Endodermal cell (in vitro differentiated cells): ENCODE measurements at regions not wholly inside any gene's neighbourhood (a gene's known extent, or its start where the extent isn't known, plus 50 kb on each side); places are given as distances from the start of the nearest gene placed in this dataset.
"Not testable (repeated sequence)": the region's sequence is repeated elsewhere in the genome, so short reads cannot be mapped to it uniquely, and the experiment has no call there.

Experiments used
- DNase-seq: peaks from one replicate; pipeline ENCODE4 v3.0.0-alpha.2; 2017
- H3K27ac ChIP-seq: 2 replicates; pipeline ENCODE4 v1.5.1; 2013; ENCODE audit warnings: mild to moderate bottlenecking, low read depth, low read length, moderate library complexity
- H3K27me3 ChIP-seq: 2 replicates; pipeline ENCODE4 v1.6.1; 2013; ENCODE audit warnings: mild to moderate bottlenecking, low read length, moderate library complexity; ENCODE audit not compliant: insufficient read depth, control insufficient read depth, poor library complexity, severe bottlenecking
- H3K36me3 ChIP-seq: 2 replicates; pipeline ENCODE4 v1.7.0; 2013; ENCODE audit warnings: mild to moderate bottlenecking, low read length, moderate library complexity; ENCODE audit not compliant: control insufficient read depth, insufficient read depth
- H3K4me1 ChIP-seq: one replicate; pipeline ENCODE4 v1.7.0; 2013; ENCODE audit warnings: low read length; ENCODE audit not compliant: control insufficient read depth, insufficient read depth
- H3K4me3 ChIP-seq: 2 replicates; pipeline ENCODE4 v1.5.1; 2013; ENCODE audit warnings: mild to moderate bottlenecking, low read length, moderate library complexity
- H3K9ac ChIP-seq: 2 replicates; pipeline ENCODE4 v1.6.1; 2013; ENCODE audit warnings: mild to moderate bottlenecking, low read length, moderate library complexity; ENCODE audit not compliant: poor library complexity, severe bottlenecking; ENCODE audit errors: extremely low read depth
- H3K9me3 ChIP-seq: 2 replicates; pipeline ENCODE4 v1.6.1; 2013; ENCODE audit warnings: mild to moderate bottlenecking, low read length, moderate library complexity; ENCODE audit not compliant: control insufficient read depth
- H3K27ac Mint-ChIP-seq: 2 replicates; pipeline ENCODE4 v1.8.0; 2020; ENCODE audit warnings: mixed read lengths
- H3K27me3 Mint-ChIP-seq: 2 replicates; pipeline ENCODE4 v1.8.0; 2021; ENCODE audit warnings: mild to moderate bottlenecking, mixed read lengths; ENCODE audit not compliant: insufficient read depth
- H3K36me3 Mint-ChIP-seq: 2 replicates; pipeline ENCODE4 v1.8.0; 2020; ENCODE audit warnings: low read depth, mixed read lengths
- H3K4me1 Mint-ChIP-seq: 2 replicates; pipeline ENCODE4 v1.8.0; 2020; ENCODE audit warnings: mixed read lengths
- H3K4me3 Mint-ChIP-seq: 2 replicates; pipeline ENCODE4 v1.8.0; 2020; ENCODE audit warnings: mild to moderate bottlenecking, moderate library complexity, mixed read lengths
- H3K9me3 Mint-ChIP-seq: 2 replicates; pipeline ENCODE4 v1.8.0; 2020; ENCODE audit warnings: mild to moderate bottlenecking, mixed read lengths
- CTCF ChIP-seq: fragments of 200-600 bp; sonication (generic); conservative IDR thresholded peaks from 2 replicates; pipeline ENCODE4 v1.5.0; 2021; ENCODE audit warnings: antibody characterized with exemption, mild to moderate bottlenecking
- WGBS, 2 experiments: methylation state at CpG; one replicate each; pipeline versions ENCODE4 v1.1.5 to v1.1.7; 2013; ENCODE audit warnings: missing lambda C conversion rate in 2 of 2, mixed read lengths in 1 of 2; ENCODE audit not compliant: insufficient coverage in 1 of 2, insufficient read length in 1 of 2; 5-methylcytosine and 5-hydroxymethylcytosine counted together

GRCh38 chr1:70503358-70503757 is 92.3 kb downstream of the CTH start:
- Mint-ChIP-seq H3K36me3 (no peaks in the 10 kb centered on the region), H3K9me3 (no peaks in the 10 kb centered on the region), H3K4me3 (no peak overlapping the region), H3K4me1 (no peaks in the 10 kb centered on the region), H3K27me3 (no peaks in the 10 kb centered on the region), H3K27ac (no peak overlapping the region)
- DNase-seq: no peak
- Histone ChIP-seq H3K9me3 (no peaks in the 10 kb centered on the region), H3K4me1 (no peaks in the 10 kb centered on the region), H3K36me3 (no peaks in the 10 kb centered on the region), H3K27ac (no peak overlapping the region), H3K9ac (no peak overlapping the region), H3K4me3 (no peak overlapping the region), H3K27me3 (no peaks in the 10 kb centered on the region)
- 100% methylated on average over 1 of the region's 1 CpG; no CpG with 5 or more reads in 1 of the 2 experiments for WGBS, 2 experiments
- TF ChIP-seq CTCF: no peak

DNA sequence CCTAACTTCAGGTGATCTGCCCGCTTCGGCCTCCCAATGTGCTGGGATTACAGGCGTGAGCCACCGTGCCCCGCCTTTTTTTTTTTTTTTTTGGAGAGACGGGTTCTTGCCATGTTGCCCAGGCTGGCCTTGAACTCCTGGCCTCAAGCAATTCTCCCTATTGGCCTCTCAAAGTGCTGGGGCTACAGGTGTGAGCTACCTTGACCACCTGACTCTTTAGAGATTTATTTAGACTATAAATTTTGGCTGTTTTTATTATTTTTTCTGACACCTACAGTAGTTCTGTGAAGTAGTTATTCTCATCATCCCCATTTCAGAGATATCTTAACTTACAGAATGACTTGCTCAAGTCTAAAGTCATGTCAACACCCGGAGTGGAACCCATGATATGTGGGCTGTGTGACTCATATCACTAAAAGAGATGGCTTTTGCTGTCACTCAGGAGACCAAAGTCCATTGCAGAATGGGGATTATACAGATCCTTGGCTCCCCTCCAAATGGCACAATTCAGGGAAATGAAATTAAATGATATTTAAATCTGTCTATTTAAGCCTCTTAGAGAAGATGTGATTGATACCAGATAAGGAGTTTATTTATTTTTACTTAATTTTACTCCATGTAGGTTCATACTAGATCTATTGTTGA is 93.2 kb downstream of the CTH start:
- Histone ChIP-seq H3K4me1 (no peaks in the 10 kb centered on the region), H3K9ac (no peak overlapping the region), H3K36me3 (no peaks in the 10 kb centered on the region), H3K27ac (no peak overlapping the region), H3K9me3 (no peaks in the 10 kb centered on the region), H3K4me3 (no peak overlapping the region), H3K27me3 (no peaks in the 10 kb centered on the region)
- Mint-ChIP-seq H3K36me3 (no peaks in the 10 kb centered on the region), H3K27me3 (no peaks in the 10 kb centered on the region), H3K4me3 (no peak overlapping the region), H3K27ac (no peak overlapping the region), H3K9me3 (no peaks in the 10 kb centered on the region), H3K4me1 (no peaks in the 10 kb centered on the region)
- DNase-seq: no peak
- 93 to 94% methylated on average over 5 to 7 of the region's 7 CpGs for WGBS, 2 experiments
- TF ChIP-seq CTCF: no peak

DNA sequence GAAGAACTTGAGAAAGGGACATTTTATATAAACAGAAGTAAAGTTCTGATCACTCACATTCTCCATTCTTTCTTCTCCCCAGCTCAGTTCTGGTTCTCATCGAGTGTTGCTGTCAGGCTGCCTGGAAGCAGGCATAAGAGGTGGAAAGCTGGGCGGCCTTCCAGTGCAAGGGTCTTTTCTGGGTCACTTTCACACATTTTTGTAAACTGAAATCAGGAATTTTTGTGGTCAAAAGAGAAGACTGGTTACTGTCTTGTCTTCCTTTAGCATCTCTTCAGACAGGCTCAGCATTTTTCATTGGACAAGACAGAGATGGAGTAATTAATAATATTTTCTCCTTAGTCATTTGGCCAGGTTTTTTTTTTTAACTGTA is 93.7 kb downstream of the CTH start:
- Mint-ChIP-seq H3K4me1 (no peaks in the 10 kb centered on the region), H3K27ac (no peak overlapping the region), H3K27me3 (no peaks in the 10 kb centered on the region), H3K36me3 (no peaks in the 10 kb centered on the region), H3K4me3 (no peak overlapping the region), H3K9me3 (no peaks in the 10 kb centered on the region)
- WGBS, 2 experiments: 84 to 87% methylated on average over 2 of the region's 2 CpGs
- H3K4me1 ChIP-seq: no peaks in the 10 kb centered on the region
- no peaks in the 10 kb centered on the region for H3K9me3 ChIP-seq
- no peak overlapping the region for H3K9ac ChIP-seq
- no peaks in the 10 kb centered on the region for H3K36me3 ChIP-seq
- no peaks in the 10 kb centered on the region for H3K27me3 ChIP-seq
- no peak for DNase-seq
- H3K27ac ChIP-seq: no peak overlapping the region
- H3K4me3 ChIP-seq: no peak overlapping the region
- TF ChIP-seq CTCF: no peak

DNA sequence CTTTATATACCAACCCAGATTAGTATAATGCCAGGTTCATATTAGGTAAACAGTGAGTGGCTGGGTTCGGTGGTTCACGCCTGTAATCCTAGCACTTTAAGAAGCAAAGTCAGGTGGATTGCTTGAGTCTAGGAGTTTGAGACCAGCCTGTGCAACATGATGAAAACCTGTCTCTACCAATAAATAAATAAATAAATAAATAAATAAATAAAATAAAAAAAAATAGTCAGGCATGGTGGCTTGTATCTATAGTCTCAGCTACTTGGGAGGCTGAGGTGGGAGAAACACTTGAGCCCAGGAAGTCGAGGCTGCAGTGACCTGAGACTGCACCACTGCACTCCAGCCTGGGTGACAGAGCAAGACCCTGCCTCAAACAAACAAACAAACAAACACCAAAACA is 96.9 kb downstream of the CTH start:
- not testable (repeated sequence) for H3K27me3 ChIP-seq, H3K27me3 Mint-ChIP-seq, H3K9me3 Mint-ChIP-seq, H3K4me3 ChIP-seq, H3K4me1 Mint-ChIP-seq, H3K27ac Mint-ChIP-seq, H3K4me1 ChIP-seq, DNase-seq, H3K4me3 Mint-ChIP-seq, H3K9me3 ChIP-seq, H3K9ac ChIP-seq, H3K36me3 ChIP-seq, H3K27ac ChIP-seq, H3K36me3 Mint-ChIP-seq
- WGBS, 2 experiments: 94 to 100% methylated on average over 2 to 3 of the region's 3 CpGs
